ENCODE measurements at regions not wholly inside any gene's neighbourhood (a gene's known extent, or its start where the extent isn't known, plus 50 kb on each side); places are given as distances from the start of the nearest gene placed in this dataset.

DNA sequence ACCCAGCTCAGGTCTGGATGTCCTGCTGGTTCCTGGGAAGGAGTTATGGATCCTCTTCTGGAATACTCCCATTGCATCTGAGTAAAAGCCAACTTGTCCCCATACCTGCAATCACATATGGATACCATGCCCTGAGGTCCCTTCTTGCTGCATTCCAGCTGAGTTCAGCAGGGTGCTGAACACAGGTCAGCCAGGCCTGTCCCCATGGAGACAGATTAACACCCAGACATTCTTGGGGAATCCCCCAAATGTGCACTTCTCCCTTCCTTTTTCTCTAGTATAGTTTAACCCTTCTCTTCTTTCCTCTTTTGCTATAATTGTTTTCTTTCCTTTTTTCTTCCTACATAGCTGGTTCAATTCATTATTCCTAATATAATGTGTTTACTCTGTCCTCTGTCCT is 799.6 kb upstream of the HS6ST1 start:
- H3K27me3 Mint-ChIP-seq (ENCODE audit: unreplicated experiment) = no peaks in the 10 kb centered on the region

DNA sequence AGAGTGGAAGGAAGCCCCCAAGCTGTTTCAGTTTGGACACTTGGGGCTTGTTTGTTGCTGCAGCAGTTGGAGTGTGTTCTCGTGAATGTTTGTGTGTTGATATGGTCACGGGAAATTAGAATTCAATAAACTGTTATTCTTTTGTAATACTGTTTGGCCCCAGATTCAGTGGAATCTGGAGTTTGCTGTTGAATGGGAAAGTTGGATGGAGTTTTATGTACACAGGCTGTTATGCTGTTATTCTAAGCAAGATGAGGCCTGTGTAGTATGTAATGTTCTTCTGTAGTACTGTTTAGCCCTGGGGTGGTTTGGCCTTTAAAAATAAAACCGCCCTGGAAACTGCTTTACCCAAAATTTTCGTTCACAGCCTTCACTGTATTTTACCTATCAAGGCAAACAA is 810.4 kb upstream of the HS6ST1 start:
- Mint-ChIP-seq H3K4me3 (ENCODE audit: unreplicated experiment) (no peak overlapping the region), H3K27me3 (ENCODE audit: unreplicated experiment) (no peaks in the 10 kb centered on the region), H3K4me1 (ENCODE audit: low read depth, unreplicated experiment) (no peaks in the 10 kb centered on the region), H3K27ac (ENCODE audit: unreplicated experiment) (no peak overlapping the region), H3K9me3 (ENCODE audit: unreplicated experiment) (no peaks in the 10 kb centered on the region), H3K36me3 (ENCODE audit: unreplicated experiment) (no peaks in the 10 kb centered on the region)
- TF ChIP-seq, protein P1, sequence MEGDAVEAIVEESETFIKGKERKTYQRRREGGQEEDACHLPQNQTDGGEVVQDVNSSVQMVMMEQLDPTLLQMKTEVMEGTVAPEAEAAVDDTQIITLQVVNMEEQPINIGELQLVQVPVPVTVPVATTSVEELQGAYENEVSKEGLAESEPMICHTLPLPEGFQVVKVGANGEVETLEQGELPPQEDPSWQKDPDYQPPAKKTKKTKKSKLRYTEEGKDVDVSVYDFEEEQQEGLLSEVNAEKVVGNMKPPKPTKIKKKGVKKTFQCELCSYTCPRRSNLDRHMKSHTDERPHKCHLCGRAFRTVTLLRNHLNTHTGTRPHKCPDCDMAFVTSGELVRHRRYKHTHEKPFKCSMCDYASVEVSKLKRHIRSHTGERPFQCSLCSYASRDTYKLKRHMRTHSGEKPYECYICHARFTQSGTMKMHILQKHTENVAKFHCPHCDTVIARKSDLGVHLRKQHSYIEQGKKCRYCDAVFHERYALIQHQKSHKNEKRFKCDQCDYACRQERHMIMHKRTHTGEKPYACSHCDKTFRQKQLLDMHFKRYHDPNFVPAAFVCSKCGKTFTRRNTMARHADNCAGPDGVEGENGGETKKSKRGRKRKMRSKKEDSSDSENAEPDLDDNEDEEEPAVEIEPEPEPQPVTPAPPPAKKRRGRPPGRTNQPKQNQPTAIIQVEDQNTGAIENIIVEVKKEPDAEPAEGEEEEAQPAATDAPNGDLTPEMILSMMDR (IDR thresholded peaks at IDR 0.05; ENCODE audit: partially characterized antibody, unreplicated experiment) = no peak
- DNase-seq = no peak

More for the DNA sequence above, 799.6 kb upstream of the HS6ST1 start:
- no peak overlapping the region for H3K4me3 Mint-ChIP-seq (ENCODE audit: unreplicated experiment)
- no peak overlapping the region for H3K27ac Mint-ChIP-seq (ENCODE audit: unreplicated experiment)
- no peak for DNase-seq
- H3K36me3 Mint-ChIP-seq (ENCODE audit: unreplicated experiment) = no peaks in the 10 kb centered on the region
- TF ChIP-seq, protein P1 (IDR thresholded peaks at IDR 0.05; ENCODE audit: partially characterized antibody, unreplicated experiment) = no peak
- H3K4me1 Mint-ChIP-seq (ENCODE audit: low read depth, unreplicated experiment) = no peaks in the 10 kb centered on the region
- H3K9me3 Mint-ChIP-seq (ENCODE audit: unreplicated experiment) = no peaks in the 10 kb centered on the region

DNA sequence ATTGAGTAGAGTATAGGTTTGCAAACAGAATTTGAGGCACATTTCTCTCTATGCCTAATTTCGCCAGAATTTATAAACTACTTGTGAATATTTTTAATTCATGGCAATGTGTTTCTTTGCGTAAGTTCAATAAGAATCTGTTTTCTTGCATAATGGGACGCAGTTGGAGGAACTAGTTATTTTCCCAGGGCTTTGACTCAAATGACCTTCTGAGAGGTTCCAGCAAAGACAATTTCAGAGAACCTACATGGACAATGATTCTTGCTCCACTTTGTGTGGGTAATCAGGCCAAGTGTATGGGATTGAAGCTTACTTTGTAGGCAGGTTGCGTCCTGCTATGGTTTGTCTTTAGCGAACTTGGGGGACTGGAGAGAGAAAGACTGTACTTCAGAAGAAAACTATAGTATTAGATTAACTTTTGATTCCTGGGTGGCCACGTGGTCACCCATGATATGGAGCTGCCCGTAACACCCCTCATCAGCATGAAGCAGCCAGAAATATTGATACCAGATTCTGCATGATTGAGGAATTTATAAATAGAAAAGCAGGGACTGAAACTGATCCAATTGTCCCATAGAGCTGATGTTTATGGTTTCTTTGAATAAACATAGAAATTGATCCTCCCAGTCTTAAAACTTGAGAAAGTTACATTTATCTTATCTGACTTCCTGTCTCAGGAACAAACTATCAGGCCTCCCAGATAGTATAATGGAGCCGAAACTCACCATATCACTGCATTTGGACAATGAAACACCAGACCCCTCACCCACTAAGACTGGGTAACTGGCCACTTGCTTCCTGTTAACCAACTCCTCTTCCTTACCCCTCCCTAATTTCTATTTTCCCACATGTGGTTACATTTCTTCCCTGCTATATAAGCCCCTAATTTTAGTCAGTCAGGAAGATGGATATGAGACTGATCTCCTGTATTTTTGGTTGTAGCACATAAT is 815.3 kb upstream of the HS6ST1 start:
- TF ChIP-seq, protein P1 (IDR thresholded peaks at IDR 0.05; ENCODE audit: partially characterized antibody, unreplicated experiment) = no peak
- no peaks in the 10 kb centered on the region for H3K36me3 Mint-ChIP-seq (ENCODE audit: unreplicated experiment)
- H3K4me1 Mint-ChIP-seq (ENCODE audit: low read depth, unreplicated experiment) = no peaks in the 10 kb centered on the region

DNA sequence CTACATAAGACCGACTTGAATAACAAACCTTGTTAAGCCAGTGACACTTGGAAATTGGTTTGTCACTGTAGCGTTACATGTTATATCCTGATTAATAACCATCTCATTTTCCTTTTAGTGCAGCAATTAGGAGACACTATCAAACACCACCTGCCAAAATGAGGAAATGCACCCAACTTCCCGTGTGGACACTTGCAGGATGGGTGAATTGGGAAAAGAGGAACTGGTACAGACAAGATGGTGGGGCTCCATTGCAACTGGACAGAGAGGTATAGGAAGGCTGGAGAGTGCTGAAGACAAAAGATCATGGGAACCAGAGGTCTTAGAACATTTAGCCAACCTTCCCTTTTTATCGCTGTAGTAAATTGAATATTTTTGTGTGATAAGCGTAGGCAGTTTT is 816.3 kb upstream of the HS6ST1 start:
- H3K27ac Mint-ChIP-seq (ENCODE audit: unreplicated experiment) = no peak overlapping the region
- H3K36me3 Mint-ChIP-seq (ENCODE audit: unreplicated experiment) = no peaks in the 10 kb centered on the region
- peaks cover 2% of the 10 kb centered on the region for H3K9me3 Mint-ChIP-seq (ENCODE audit: unreplicated experiment)
- DNase-seq = no peak
- TF ChIP-seq, protein P1 (IDR thresholded peaks at IDR 0.05; ENCODE audit: partially characterized antibody, unreplicated experiment) = no peak
- no peak overlapping the region for H3K4me3 Mint-ChIP-seq (ENCODE audit: unreplicated experiment)
- no peaks in the 10 kb centered on the region for H3K4me1 Mint-ChIP-seq (ENCODE audit: low read depth, unreplicated experiment)
- no peaks in the 10 kb centered on the region for H3K27me3 Mint-ChIP-seq (ENCODE audit: unreplicated experiment)

More for the DNA sequence above, 815.3 kb upstream of the HS6ST1 start:
- no peak for DNase-seq
- Mint-ChIP-seq H3K9me3 (ENCODE audit: unreplicated experiment) (peaks cover 2% of the 10 kb centered on the region), H3K4me3 (ENCODE audit: unreplicated experiment) (no peak overlapping the region), H3K27me3 (ENCODE audit: unreplicated experiment) (no peaks in the 10 kb centered on the region), H3K27ac (ENCODE audit: unreplicated experiment) (no peak overlapping the region)

DNA sequence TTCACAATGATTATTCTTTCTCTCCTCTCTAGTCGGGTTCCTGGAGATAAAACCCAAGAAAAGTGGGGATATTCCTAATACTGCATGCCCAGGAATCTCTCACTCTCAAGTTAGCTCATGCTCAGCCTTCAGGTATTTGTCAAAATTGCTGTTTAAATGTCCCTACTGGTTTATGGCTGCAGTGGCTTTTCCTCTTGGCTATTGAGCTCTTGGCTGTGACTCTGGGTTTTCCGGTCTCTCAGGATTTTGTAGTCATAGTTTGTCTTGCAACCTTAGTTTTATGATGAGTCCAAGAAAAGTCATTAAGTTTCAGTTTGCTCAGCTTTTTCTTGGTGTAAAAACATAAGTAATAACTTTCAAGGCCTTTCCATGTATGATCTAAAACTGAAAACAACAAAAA is 820.7 kb upstream of the HS6ST1 start:
- Mint-ChIP-seq H3K36me3 (ENCODE audit: unreplicated experiment) (no peaks in the 10 kb centered on the region), H3K27ac (ENCODE audit: unreplicated experiment) (no peak overlapping the region), H3K9me3 (ENCODE audit: unreplicated experiment) (peaks cover under 1% of the 10 kb centered on the region), H3K4me1 (ENCODE audit: low read depth, unreplicated experiment) (no peaks in the 10 kb centered on the region), H3K4me3 (ENCODE audit: unreplicated experiment) (no peak overlapping the region), H3K27me3 (ENCODE audit: unreplicated experiment) (no peaks in the 10 kb centered on the region)
- TF ChIP-seq, protein P1 (IDR thresholded peaks at IDR 0.05; ENCODE audit: partially characterized antibody, unreplicated experiment) = no peak
- DNase-seq = no peak

Measured in glutamatergic neuron (in vitro differentiated cells).